ENCODE measurements at regions not wholly inside any gene's neighbourhood (a gene's known extent, or its start where the extent isn't known, plus 50 kb on each side); places are given as distances from the start of the nearest gene placed in this dataset.

DNA sequence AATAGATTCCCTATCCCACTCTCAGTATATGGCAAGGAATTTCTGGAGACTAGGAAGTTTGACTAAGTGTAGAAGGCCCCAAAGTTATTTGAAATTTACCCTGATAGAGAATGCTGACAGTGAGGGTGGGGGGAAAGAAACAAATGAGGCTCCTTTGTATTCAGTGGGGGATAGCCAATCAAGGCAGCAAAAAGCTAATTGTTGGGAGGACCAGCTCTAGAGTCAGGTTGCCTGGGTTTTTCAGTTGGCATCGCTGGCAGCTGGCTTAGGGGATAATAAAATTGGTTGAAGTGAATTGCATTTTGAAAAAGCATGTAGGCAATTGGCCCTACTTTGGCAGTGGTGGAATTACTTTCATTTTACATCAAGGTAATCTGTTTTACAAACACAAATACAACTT, 79.4 kb upstream of the STAM2 start (continued):
- TF ChIP-seq, protein P1, sequence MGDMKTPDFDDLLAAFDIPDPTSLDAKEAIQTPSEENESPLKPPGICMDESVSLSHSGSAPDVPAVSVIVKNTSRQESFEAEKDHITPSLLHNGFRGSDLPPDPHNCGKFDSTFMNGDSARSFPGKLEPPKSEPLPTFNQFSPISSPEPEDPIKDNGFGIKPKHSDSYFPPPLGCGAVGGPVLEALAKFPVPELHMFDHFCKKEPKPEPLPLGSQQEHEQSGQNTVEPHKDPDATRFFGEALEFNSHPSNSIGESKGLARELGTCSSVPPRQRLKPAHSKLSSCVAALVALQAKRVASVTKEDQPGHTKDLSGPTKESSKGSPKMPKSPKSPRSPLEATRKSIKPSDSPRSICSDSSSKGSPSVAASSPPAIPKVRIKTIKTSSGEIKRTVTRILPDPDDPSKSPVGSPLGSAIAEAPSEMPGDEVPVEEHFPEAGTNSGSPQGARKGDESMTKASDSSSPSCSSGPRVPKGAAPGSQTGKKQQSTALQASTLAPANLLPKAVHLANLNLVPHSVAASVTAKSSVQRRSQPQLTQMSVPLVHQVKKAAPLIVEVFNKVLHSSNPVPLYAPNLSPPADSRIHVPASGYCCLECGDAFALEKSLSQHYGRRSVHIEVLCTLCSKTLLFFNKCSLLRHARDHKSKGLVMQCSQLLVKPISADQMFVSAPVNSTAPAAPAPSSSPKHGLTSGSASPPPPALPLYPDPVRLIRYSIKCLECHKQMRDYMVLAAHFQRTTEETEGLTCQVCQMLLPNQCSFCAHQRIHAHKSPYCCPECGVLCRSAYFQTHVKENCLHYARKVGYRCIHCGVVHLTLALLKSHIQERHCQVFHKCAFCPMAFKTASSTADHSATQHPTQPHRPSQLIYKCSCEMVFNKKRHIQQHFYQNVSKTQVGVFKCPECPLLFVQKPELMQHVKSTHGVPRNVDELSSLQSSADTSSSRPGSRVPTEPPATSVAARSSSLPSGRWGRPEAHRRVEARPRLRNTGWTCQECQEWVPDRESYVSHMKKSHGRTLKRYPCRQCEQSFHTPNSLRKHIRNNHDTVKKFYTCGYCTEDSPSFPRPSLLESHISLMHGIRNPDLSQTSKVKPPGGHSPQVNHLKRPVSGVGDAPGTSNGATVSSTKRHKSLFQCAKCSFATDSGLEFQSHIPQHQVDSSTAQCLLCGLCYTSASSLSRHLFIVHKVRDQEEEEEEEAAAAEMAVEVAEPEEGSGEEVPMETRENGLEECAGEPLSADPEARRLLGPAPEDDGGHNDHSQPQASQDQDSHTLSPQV (IDR thresholded peaks at IDR 0.05): no peak
- TF ChIP-seq CBFB (IDR thresholded peaks at IDR 0.05; ENCODE audit: low read depth) (no peak), CREB1 (IDR thresholded peaks at IDR 0.05; ENCODE audit: low read depth) (no peak), RELA (IDR thresholded peaks at IDR 0.05; ENCODE audit: borderline replicate concordance, partially characterized antibody) (no peak), CHD4 (IDR thresholded peaks at IDR 0.05) (no peak), ZBED1 (IDR thresholded peaks at IDR 0.05; ENCODE audit: borderline replicate concordance) (no peak)
- TF ChIP-seq, protein P2, sequence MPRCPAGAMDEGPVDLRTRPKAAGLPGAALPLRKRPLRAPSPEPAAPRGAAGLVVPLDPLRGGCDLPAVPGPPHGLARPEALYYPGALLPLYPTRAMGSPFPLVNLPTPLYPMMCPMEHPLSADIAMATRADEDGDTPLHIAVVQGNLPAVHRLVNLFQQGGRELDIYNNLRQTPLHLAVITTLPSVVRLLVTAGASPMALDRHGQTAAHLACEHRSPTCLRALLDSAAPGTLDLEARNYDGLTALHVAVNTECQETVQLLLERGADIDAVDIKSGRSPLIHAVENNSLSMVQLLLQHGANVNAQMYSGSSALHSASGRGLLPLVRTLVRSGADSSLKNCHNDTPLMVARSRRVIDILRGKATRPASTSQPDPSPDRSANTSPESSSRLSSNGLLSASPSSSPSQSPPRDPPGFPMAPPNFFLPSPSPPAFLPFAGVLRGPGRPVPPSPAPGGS (IDR thresholded peaks at IDR 0.05; ENCODE audit: borderline replicate concordance, insufficient read depth, low read depth, low read length, poor library complexity, severe bottlenecking): no peak

DNA sequence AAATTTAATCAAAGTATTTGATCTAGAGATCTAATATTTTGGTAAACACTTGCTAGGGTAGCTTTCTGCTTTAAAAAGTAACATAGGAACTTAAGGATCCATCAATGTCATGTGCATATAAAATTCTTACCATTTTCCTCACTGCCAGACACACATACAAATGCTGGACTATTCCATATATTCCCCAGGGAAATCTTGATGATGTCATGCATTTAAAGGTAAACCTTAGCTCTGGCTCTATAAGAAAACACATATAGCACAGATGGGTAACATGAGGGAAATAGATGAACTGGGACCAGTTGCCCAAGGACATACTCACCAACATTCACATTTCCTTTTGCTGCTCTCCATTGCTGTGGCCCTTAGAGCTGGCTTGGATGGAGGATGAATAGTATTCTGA, 79.1 kb upstream of the FMNL2 start:
- ChIA-PET CTCF (no interaction called here), SMC1A (ENCODE audit: uncharacterized antibody, unreplicated experiment) (interaction anchor here (1.0 to 1.1 kb wide), 2 partner anchors 191 to 606 kb away, joined by 3 read pairs; no protein-coding TSS in a partner anchor), RAD21 (ENCODE audit: unreplicated experiment) (no interaction called here), POLR2A (no interaction called here)
- no peak overlapping the region for H3K9ac ChIP-seq (ENCODE audit: control insufficient read depth, insufficient read depth, low read length)
- no peak overlapping the region for H3K4me2 ChIP-seq (ENCODE audit: control insufficient read depth, insufficient read depth)
- no peak overlapping the region for H3K4me3 ChIP-seq
- no peaks in the 10 kb centered on the region for H3K4me1 ChIP-seq (ENCODE audit: control insufficient read depth, insufficient read depth, low read length)
- H4K20me1 ChIP-seq (ENCODE audit: control insufficient read depth, insufficient read depth): no peaks in the 10 kb centered on the region
- ATAC-seq: no peak
- H2AFZ ChIP-seq (ENCODE audit: control insufficient read depth, low read depth, low read length): no peak overlapping the region
- intact Hi-C loops (cut with micrococcal nuclease; ENCODE audit: unreplicated experiment) (no loop called here), in situ Hi-C loops (cut with MboI) (no loop called here)
- no peaks in the 10 kb centered on the region for H3K36me3 ChIP-seq (ENCODE audit: control insufficient read depth in 2 of 2, insufficient read depth in 2 of 2, low read length in 1 of 2)
- DNase-seq (ENCODE audit: low read depth, low spot score): no peak
- H3K9me3 ChIP-seq (replicated peaks; ENCODE audit: control insufficient read depth, insufficient read depth, low read length): no peaks in the 10 kb centered on the region
- BruUV-seq (replicated peaks): no TSS peak
- H3K79me2 ChIP-seq (ENCODE audit: control insufficient read depth, insufficient read depth, low read length): no peaks in the 10 kb centered on the region
- no peak overlapping the region for H3K27ac ChIP-seq (ENCODE audit: control insufficient read depth, insufficient read depth)
- peaks cover 0 to 3% of the 10 kb centered on the region in 2 experiments; a peak in 2 of 4 replicates for H3K27me3 ChIP-seq (replicated peaks in 1 of 2; ENCODE audit: control insufficient read depth in 2 of 2, insufficient read depth in 2 of 2, low read length in 1 of 2)
- FAIRE-seq: no peak
- TF ChIP-seq, protein P3, sequence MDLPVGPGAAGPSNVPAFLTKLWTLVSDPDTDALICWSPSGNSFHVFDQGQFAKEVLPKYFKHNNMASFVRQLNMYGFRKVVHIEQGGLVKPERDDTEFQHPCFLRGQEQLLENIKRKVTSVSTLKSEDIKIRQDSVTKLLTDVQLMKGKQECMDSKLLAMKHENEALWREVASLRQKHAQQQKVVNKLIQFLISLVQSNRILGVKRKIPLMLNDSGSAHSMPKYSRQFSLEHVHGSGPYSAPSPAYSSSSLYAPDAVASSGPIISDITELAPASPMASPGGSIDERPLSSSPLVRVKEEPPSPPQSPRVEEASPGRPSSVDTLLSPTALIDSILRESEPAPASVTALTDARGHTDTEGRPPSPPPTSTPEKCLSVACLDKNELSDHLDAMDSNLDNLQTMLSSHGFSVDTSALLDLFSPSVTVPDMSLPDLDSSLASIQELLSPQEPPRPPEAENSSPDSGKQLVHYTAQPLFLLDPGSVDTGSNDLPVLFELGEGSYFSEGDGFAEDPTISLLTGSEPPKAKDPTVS (IDR thresholded peaks at IDR 0.05; ENCODE audit: low read depth, low read length): no peak
- TF ChIP-seq ZSCAN29 (IDR thresholded peaks at IDR 0.05): no peak
- TF ChIP-seq, protein P4, sequence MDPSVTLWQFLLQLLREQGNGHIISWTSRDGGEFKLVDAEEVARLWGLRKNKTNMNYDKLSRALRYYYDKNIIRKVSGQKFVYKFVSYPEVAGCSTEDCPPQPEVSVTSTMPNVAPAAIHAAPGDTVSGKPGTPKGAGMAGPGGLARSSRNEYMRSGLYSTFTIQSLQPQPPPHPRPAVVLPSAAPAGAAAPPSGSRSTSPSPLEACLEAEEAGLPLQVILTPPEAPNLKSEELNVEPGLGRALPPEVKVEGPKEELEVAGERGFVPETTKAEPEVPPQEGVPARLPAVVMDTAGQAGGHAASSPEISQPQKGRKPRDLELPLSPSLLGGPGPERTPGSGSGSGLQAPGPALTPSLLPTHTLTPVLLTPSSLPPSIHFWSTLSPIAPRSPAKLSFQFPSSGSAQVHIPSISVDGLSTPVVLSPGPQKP (IDR thresholded peaks at IDR 0.05; ENCODE audit: low read depth, low read length): no peak
- TF ChIP-seq RELA (IDR thresholded peaks at IDR 0.05; ENCODE audit: borderline replicate concordance, partially characterized antibody): no peak
- TF ChIP-seq ZNF274 (IDR thresholded peaks at IDR 0.05; ENCODE audit: insufficient read depth, insufficient read length): no peak
